HepG2 (cell line): ENCODE measurements at regions not wholly inside any gene's neighbourhood (a gene's known extent, or its start where the extent isn't known, plus 50 kb on each side); places are given as distances from the start of the nearest gene placed in this dataset.

Source experiments
- ATAC-seq: fragments of 200-7000 bp; cut with Tn5 transposase; 3 replicates; pipeline ENCODE4 v1.9.1; 2020; ENCODE audit warnings: mild to moderate bottlenecking, moderate library complexity
- BruUV-seq: library from RNA; stranded (reverse); fragments of 400-500 nt; replicated peaks from 2 replicates; lab custom pipeline; 2021; lab: Mats Ljungman, UMichigan
- CTCF ChIA-PET: fragments of 300-600 bp; formaldehyde crosslinking; extraction: SDS; loops from one replicate; lab custom pipeline; 2021; ENCODE audit warnings: low total read pairs, inconsistent platforms, low intra/inter-chr PET ratio; lab: Yijun Ruan, JAX
- POLR2A ChIA-PET: fragments of 350-600 bp; sonication (Branson Sonifier 250); formaldehyde crosslinking; loops from one replicate; lab custom pipeline; 2020; ENCODE audit warnings: antibody characterized with exemption, inconsistent platforms; lab: Yijun Ruan, JAX
- DNase-seq: peaks from one replicate; pipeline ENCODE4 v3.0.0-alpha.2; 2015; ENCODE audit warnings: low spot score
- FAIRE-seq: peaks from 3 replicates; lab custom pipeline; 2011; peaks lifted over from hg19 to GRCh38; lab: Jason Lieb, UNC
- H2AFZ ChIP-seq: one replicate; pipeline ENCODE4 v1.6.1; 2011; ENCODE audit warnings: low read length, inconsistent platforms
- H3K27ac ChIP-seq: fragments of 300-600 bp; 3 replicates; pipeline ENCODE4 v1.8.0; 2011; ENCODE audit warnings: mixed run types, mild to moderate bottlenecking, mixed read lengths, low read length, inconsistent platforms; ENCODE audit not compliant: insufficient read depth; ENCODE audit errors: extremely low read length
- H3K27me3 ChIP-seq, 2 experiments: fragments of 200-600 bp in 1 of 2; 2 replicates in 1 of 2; 3 replicates in 1 of 2; pipeline versions ENCODE4 v1.6.0 to v1.8.0; 2011; ENCODE audit warnings: low read length in 2 of 2, mild to moderate bottlenecking in 2 of 2, moderate library complexity in 2 of 2, inconsistent platforms in 1 of 2; ENCODE audit not compliant: insufficient read depth in 2 of 2, control insufficient read depth in 1 of 2
- H3K36me3 ChIP-seq, 2 experiments: fragments of 200-600 bp in 1 of 2; replicated peaks in 1 of 2; 2 replicates in 1 of 2; 3 replicates in 1 of 2; pipeline versions ENCODE4 v1.5.1 to v1.8.0; 2011; ENCODE audit warnings: low read length in 2 of 2, inconsistent platforms in 1 of 2; ENCODE audit not compliant: insufficient read depth in 2 of 2, control insufficient read depth in 1 of 2
- H3K4me1 ChIP-seq: 2 replicates; pipeline ENCODE4 v1.5.1; 2012; ENCODE audit warnings: low read length, inconsistent platforms; ENCODE audit not compliant: insufficient read depth
- H3K4me2 ChIP-seq: 2 replicates; pipeline ENCODE4 v1.6.0; 2011; ENCODE audit warnings: low read depth, low read length, inconsistent platforms
- H3K4me3 ChIP-seq, 3 experiments: fragments of 200-600 bp in 1 of 3; sonication (generic), shearing (Covaris generic) in 1 of 3; replicated peaks in 1 of 3; 2 replicates each; pipeline ENCODE4 v1.5.1; 2011 to 2016; ENCODE audit warnings: low read length in 3 of 3, inconsistent platforms in 2 of 3, low read depth in 2 of 3, mild to moderate bottlenecking in 2 of 3, control low read depth in 1 of 3, mixed read lengths in 1 of 3; ENCODE audit not compliant: insufficient read depth in 1 of 3
- H3K79me2 ChIP-seq: one replicate; pipeline ENCODE4 v1.6.1; 2011; ENCODE audit warnings: low read length, inconsistent platforms; ENCODE audit not compliant: insufficient read depth
- H3K9ac ChIP-seq: 2 replicates; pipeline ENCODE4 v1.6.0; 2011; ENCODE audit warnings: mild to moderate bottlenecking, low read depth, low read length, inconsistent platforms; ENCODE audit not compliant: insufficient read depth
- H3K9me3 ChIP-seq: 2 replicates; pipeline ENCODE4 v1.5.1; 2012; ENCODE audit warnings: mild to moderate bottlenecking, low read length
- H4K20me1 ChIP-seq: 2 replicates; pipeline ENCODE4 v1.6.0; 2011; ENCODE audit warnings: inconsistent platforms, mild to moderate bottlenecking, low read length, moderate library complexity; ENCODE audit not compliant: insufficient read depth
- AHR ChIP-seq: IDR thresholded peaks from 2 replicates; pipeline ENCODE4 v1.6.1; 2018; ENCODE audit warnings: missing genetic modification reagents, missing compliant biosample characterization
- MAFF ChIP-seq: IDR thresholded peaks from 2 replicates; pipeline ENCODE4 v1.6.1; 2011; ENCODE audit warnings: low read depth, low read length, improper control_type of control experiment
- MAFK ChIP-seq, 2 experiments: IDR thresholded peaks in 1 of 2; conservative IDR thresholded peaks in 1 of 2; 2 replicates each; pipeline ENCODE4 v1.6.1; 2011; ENCODE audit warnings: improper control_type of control experiment in 2 of 2, low read length in 2 of 2
- TP53 ChIP-seq: sonication (generic); formaldehyde crosslinking; conservative IDR thresholded peaks from 2 replicates; pipeline ENCODE4 v1.4.0; 2020; ENCODE audit warnings: missing genetic modification reagents
- ZBTB7B ChIP-seq: sonication (generic); formaldehyde crosslinking; IDR thresholded peaks from 2 replicates; pipeline ENCODE4 v1.4.0; 2020; ENCODE audit warnings: missing genetic modification reagents
- ZNF225 ChIP-seq: sonication (generic); formaldehyde crosslinking; IDR thresholded peaks from 2 replicates; pipeline ENCODE4 v1.4.0; 2020; ENCODE audit warnings: mild to moderate bottlenecking, missing genetic modification reagents
- ZNF331 ChIP-seq: sonication (generic); formaldehyde crosslinking; IDR thresholded peaks from 2 replicates; pipeline ENCODE4 v1.4.0; 2020; ENCODE audit warnings: missing genetic modification reagents
- ZNF446 ChIP-seq: sonication (generic); formaldehyde crosslinking; IDR thresholded peaks from 2 replicates; pipeline ENCODE4 v1.5.0; 2020; ENCODE audit warnings: mild to moderate bottlenecking, missing genetic modification reagents
- ZNF562 ChIP-seq: sonication (generic); formaldehyde crosslinking; IDR thresholded peaks from 2 replicates; pipeline ENCODE4 v1.8.0; 2022; ENCODE audit warnings: missing genetic modification reagents, borderline replicate concordance
- ZNF589 ChIP-seq: sonication (generic); formaldehyde crosslinking; conservative IDR thresholded peaks from 2 replicates; pipeline ENCODE4 v1.8.0; 2022; ENCODE audit warnings: mild to moderate bottlenecking, moderate library complexity, missing genetic modification reagents
- ZNF605 ChIP-seq: sonication (generic); formaldehyde crosslinking; IDR thresholded peaks from 2 replicates; pipeline ENCODE4 v1.8.0; 2022; ENCODE audit warnings: mild to moderate bottlenecking, missing genetic modification reagents
- ZNF629 ChIP-seq: sonication (generic); formaldehyde crosslinking; conservative IDR thresholded peaks from 2 replicates; pipeline ENCODE4 v1.5.0; 2020; ENCODE audit warnings: missing genetic modification reagents
- ZNF747 ChIP-seq: sonication (generic); formaldehyde crosslinking; IDR thresholded peaks from 2 replicates; pipeline ENCODE4 v1.8.1; 2023; ENCODE audit warnings: missing genetic modification reagents, mild to moderate bottlenecking, borderline replicate concordance
- WGBS: methylation state at CpG from one replicate; pipeline ENCODE4 v1.1.6; 2017; ENCODE audit warnings: low lambda C conversion rate; 5-methylcytosine and 5-hydroxymethylcytosine counted together
- in situ Hi-C: cut with HindIII; loops from 2 replicates; pipeline ENCODE4 v1.10.0; 2017; ENCODE audit warnings: low pct_unique_long_range_greater_than_20kb; ENCODE audit not compliant: extremely low pct_ligation_motif_present
- intact Hi-C: fragments of 100-400 bp; cut with micrococcal nuclease; formaldehyde crosslinking; loops from one replicate; pipeline ENCODE4 v1.10.0; 2022; ENCODE audit not compliant: unreplicated experiment
- TF ChIP-seq, protein P1 (sequence below): sonication (generic); formaldehyde crosslinking; IDR thresholded peaks from 2 replicates; pipeline ENCODE4 v1.4.0; 2020; ENCODE audit warnings: mild to moderate bottlenecking, missing genetic modification reagents
- TF ChIP-seq, protein P2 (sequence below): sonication (generic); formaldehyde crosslinking; IDR thresholded peaks from 2 replicates; pipeline ENCODE4 v1.8.1; 2022; ENCODE audit warnings: mild to moderate bottlenecking, missing genetic modification reagents
- TF ChIP-seq, protein P3 (sequence below): IDR thresholded peaks from 2 replicates; pipeline ENCODE4 v1.6.1; 2016; ENCODE audit warnings: missing genetic modification reagents, missing compliant biosample characterization

DNA sequence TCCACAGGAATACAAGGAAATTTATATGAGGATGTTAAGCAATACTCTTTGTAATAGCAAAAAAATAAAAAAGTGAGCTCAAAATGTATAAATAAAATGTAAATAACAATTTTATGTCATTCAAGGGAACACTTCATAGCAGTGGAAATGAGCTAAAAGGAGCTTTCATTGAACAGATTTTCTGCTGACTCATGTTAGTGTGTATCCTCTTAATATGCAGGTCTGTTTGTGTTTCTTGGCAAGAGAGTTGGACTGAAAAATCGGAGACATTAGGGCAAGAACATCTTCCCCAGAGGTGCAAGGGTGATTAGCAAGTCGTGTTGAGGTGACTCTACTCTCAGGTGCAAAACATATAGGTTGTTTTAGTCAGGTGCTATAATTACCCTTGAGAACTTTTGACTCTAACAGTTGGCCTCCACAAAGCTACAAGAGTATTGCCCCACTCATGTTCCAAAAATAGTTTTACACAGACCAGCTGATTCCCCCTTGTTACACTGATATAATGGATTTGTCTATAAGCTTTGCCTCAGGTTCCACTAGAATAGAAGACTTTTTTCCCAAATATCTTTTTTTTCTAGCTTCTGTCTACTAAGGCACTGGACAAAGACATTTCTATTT, 702.9 kb downstream of the TENT5A start:
- no peak overlapping the region for H2AFZ ChIP-seq
- no peak for TF ChIP-seq ZNF629
- no peak for TF ChIP-seq ZNF562
- TF ChIP-seq ZNF747: no peak
- TF ChIP-seq, protein P1, sequence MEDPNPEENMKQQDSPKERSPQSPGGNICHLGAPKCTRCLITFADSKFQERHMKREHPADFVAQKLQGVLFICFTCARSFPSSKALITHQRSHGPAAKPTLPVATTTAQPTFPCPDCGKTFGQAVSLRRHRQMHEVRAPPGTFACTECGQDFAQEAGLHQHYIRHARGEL (CRISPR knock-in tag): no peak
- TF ChIP-seq, protein P2, sequence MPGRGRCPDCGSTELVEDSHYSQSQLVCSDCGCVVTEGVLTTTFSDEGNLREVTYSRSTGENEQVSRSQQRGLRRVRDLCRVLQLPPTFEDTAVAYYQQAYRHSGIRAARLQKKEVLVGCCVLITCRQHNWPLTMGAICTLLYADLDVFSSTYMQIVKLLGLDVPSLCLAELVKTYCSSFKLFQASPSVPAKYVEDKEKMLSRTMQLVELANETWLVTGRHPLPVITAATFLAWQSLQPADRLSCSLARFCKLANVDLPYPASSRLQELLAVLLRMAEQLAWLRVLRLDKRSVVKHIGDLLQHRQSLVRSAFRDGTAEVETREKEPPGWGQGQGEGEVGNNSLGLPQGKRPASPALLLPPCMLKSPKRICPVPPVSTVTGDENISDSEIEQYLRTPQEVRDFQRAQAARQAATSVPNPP (CRISPR knock-in tag): no peak
- TF ChIP-seq, protein P3, sequence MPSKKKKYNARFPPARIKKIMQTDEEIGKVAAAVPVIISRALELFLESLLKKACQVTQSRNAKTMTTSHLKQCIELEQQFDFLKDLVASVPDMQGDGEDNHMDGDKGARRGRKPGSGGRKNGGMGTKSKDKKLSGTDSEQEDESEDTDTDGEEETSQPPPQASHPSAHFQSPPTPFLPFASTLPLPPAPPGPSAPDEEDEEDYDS (CRISPR knock-in tag): no peak
- no peak for TF ChIP-seq ZNF225
- no peak for TF ChIP-seq AHR
- TF ChIP-seq ZNF446 (CRISPR knock-in tag): no peak
- TF ChIP-seq ZBTB7B: no peak
- no peak for TF ChIP-seq ZNF605
- peak; percentile 65 to 81 for TF ChIP-seq MAFK (conservative IDR thresholded peaks at IDR 0.05 in 1 of 2, IDR thresholded peaks at IDR 0.05 in 1 of 2; ENCODE audit: low read length in 2 of 2)
- no peak for TF ChIP-seq ZNF331 (CRISPR knock-in tag)
- TF ChIP-seq MAFF: peak; percentile 70
- TF ChIP-seq TP53 (CRISPR knock-in tag): no peak
- TF ChIP-seq ZNF589: no peak
- no peak for FAIRE-seq
- ChIA-PET CTCF (no interaction called here), POLR2A (no interaction called here)
- no TSS peak for BruUV-seq
- no peaks in the 10 kb centered on the region for H3K4me1 ChIP-seq
- H3K9me3 ChIP-seq: peaks cover 5% of the 10 kb centered on the region; the same call in 1 of the 2 replicates
- H4K20me1 ChIP-seq: no peaks in the 10 kb centered on the region
- no peak overlapping the region for H3K4me3 ChIP-seq
- no peak for ATAC-seq
- in situ Hi-C loops (no loop called here), intact Hi-C loops (no loop called here)
- DNase-seq: no peak
- H3K27me3 ChIP-seq: no peaks in the 10 kb centered on the region
- no peaks in the 10 kb centered on the region for H3K79me2 ChIP-seq
- H3K27ac ChIP-seq: no peak overlapping the region
- WGBS: no CpG with 5 or more reads among the region's 2 CpGs
- no peaks in the 10 kb centered on the region for H3K36me3 ChIP-seq
- H3K9ac ChIP-seq: no peak overlapping the region
- no peak overlapping the region for H3K4me2 ChIP-seq
